GM18520 (cell line): ENCODE measurements at regions not wholly inside any gene's neighbourhood (a gene's known extent, or its start where the extent isn't known, plus 50 kb on each side); places are given as distances from the start of the nearest gene placed in this dataset.
"Not testable (repeated sequence)": the region's sequence is repeated elsewhere in the genome, so short reads cannot be mapped to it uniquely, and the experiment has no call there.

ENCODE experiments used
- ATAC-seq: cut with Tn5 transposase; IDR thresholded peaks from one replicate; pipeline ENCODE4 v1.9.1; 2021; ENCODE audit not compliant: unreplicated experiment

DNA sequence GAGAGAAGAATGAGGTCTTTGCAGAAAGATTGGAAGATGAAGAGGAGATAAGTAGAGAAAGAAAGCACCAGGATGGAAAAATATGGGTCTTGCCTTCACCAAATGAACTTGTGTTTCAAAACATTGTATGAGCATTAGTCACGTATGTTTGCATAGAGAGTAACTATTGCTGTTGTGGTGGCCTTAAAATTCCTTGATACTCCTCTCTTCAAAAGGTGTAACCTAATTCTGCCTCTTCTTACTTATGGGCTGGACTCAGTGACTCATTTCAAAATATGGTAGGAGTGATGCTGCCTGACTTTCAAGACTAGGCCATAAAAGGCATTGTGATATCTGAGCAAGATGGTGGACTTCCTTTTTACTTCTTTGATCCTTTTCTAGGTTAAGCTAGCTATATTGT, 228.7 kb upstream of the ZNF385D start:
- no peak for ATAC-seq

DNA sequence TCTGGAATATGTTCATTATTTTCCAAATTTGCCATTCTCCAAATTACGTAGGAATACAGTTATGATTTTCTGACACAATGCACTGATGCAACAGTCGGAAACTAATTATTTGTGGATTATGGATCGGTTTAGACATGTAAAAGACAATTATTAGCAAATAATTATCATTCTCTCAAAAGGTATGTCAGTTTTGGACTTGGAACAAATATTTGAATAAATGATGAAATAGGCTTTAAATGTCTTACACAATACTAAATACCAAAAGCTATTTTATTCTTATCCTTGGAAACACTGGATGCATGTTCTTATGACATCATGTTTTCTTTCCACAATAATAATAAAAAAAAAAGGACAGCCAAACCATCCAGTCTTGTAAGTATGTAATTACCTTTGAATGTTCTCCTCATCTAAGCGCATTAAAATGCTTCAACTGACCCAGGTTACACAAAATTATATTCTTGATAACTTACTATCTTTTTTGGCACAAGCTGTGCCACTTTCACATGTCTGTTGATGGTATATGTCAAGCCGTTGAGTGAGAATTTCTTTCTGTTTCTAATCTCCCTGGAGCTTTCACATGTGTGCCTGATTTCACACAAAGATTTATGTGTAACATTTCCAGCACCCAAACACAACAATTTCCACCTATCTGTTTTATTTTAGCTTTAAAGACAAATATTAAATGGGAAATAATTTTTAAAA, 238.5 kb upstream of the ZNF385D start:
- no peak for ATAC-seq

GRCh38 chr3:21991061-21991460, 240.1 kb upstream of the ZNF385D start:
- ATAC-seq = no peak

GRCh38 chr3:21995079-21995607, 244.1 kb upstream of the ZNF385D start:
- no peak for ATAC-seq

DNA sequence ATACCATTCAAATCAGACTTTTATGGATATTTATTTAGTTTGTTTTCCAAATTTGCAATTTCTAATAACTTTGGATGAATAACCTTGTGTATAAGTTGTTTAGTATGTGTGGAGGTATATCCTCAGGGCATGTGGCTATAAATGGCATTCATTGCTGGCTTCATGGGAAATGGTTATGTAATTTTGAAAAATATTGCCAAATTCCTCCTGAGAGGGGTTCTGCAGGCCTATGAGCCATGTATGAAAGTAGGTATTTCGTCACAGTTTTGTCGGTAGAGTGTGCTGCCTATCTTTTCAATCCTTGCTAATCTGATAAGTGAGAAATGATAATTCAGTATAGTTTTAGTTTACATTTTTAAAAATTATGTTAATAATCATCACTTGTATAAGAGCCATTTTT, 256.4 kb upstream of the ZNF385D start:
- no peak for ATAC-seq

- no peak for ATAC-seq
Observed at GRCh38 chr3:22010997-22011396, 260.0 kb upstream of the ZNF385D start.

DNA sequence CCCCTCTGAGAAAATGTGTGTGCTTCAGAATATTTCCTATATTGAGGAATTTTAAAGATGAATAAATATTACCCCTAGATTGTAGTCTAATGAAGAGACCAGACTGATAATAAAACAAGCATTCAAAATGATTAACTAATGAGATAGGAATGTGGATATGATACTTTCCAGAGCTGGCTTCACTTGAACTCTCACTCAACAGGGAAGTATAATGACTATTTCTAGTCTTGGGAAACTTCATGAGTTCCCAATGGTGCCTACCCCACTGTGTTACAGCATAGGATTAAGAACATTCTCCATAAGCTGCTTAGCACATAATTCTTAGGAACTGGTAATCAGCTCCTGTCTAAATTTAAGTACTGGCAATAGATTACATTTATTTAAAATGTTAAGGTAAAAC, 261.5 kb upstream of the ZNF385D start:
- ATAC-seq = no peak

DNA sequence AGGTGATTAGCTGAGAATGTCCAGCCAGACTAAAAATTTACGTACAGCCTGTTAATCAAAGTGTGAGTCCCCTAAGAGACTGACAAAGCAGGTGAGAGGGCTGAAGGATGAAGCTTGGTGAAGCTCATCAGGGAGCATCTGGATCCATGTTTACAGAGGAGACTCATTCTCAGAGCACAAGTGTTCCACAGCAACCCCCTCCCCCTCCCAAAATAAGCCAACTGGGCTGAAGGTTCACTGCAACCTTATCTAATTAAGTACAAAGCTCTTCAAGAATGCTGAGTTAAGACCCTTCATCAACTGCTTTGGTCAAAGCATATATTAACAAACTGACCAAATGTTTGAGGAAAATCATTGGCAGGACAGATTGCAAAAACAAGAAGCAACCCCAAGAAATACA, 262.6 kb upstream of the ZNF385D start:
- no peak for ATAC-seq

- ATAC-seq = no peak
Observed at GRCh38 chr3:22016197-22016596, 265.2 kb upstream of the ZNF385D start.

DNA sequence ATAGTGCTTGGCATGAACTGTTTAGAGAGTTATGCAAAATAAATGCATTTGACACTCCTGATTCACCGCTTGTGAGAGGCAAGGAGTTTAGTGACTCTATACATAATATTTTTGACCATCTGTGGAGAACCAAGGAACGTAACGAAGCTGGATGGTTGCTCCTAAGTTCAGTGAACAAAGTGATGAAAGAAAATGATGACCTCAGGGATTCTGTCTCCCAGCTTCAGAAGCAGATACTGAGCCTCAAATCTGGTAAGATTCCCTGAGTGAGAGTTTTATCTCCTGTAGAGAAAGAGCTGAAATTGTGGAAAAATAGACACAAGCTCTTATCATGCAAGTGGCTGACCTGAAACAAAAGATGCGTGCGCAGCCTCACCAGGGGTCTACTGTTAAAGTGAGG, 273.6 kb upstream of the ZNF385D start:
- not testable (repeated sequence) for ATAC-seq

DNA sequence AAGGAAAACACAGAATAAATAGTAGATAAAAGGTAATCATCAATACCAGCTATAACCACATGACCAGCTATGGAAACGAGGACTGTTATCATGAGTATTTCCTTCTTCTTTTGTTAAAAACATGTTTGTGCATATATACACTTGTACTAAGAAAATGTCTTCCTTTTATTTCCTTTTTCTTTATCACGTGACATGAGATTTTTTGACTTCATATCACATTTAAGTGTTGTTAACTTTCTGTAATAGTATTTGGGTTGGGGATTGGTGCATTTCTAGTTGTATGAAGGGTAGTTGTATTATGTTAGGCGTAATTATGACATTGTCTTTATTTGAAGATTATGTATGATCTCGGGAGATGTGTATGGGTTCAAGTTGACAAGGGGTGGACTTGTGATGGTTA, 278.5 kb upstream of the ZNF385D start:
- ATAC-seq = no peak

- no peak for ATAC-seq
Observed at GRCh38 chr3:22039161-22039560, 288.2 kb upstream of the ZNF385D start.

DNA sequence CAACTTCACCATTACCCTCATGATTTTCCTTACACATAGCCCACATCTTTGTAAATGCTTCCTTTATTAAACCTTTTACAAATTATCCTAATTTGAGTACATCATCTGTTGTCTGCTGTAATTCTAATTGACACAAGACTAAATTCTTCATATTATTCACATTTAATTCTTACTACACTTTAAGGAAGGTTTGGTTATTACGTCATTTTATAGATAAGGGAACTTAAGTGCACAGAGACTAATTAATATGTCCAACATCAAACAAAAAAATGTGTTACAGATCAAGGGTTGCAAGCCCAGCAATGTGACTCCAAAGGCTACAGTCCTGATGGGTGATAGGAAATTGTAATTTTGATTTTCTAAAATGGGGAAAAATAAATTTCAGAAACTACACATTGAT, 289.1 kb upstream of the ZNF385D start:
- ATAC-seq = no peak

GRCh38 chr3:22045882-22046281, 294.9 kb upstream of the ZNF385D start:
- no peak for ATAC-seq

- ATAC-seq = no peak
Observed at GRCh38 chr3:22063500-22063899, 312.5 kb upstream of the ZNF385D start.

- ATAC-seq = no peak
Observed at GRCh38 chr3:22068619-22069018, 317.6 kb upstream of the ZNF385D start.

DNA sequence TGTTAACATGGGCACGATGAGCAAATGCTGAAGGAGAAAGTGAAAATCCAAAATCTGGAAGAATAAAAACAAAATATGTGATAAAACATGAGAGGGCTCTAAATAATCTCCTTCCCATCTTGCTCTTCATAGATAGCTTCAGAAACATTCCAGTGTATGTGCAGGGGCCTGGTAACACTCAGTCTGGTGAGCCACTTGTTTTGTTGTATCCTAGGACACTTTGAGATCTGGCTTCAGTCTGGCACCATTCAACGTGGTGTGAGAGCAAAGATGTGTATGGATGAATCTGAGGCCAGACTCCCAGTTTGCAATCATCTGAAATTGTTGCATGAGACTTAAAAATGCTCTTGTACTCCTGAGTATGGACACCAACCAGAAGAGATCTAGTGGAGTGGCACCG, 337.2 kb upstream of the ZNF385D start:
- ATAC-seq = no peak

- peak; percentile 81 for ATAC-seq
Observed at GRCh38 chr3:22089284-22089683, 338.3 kb upstream of the ZNF385D start.

DNA sequence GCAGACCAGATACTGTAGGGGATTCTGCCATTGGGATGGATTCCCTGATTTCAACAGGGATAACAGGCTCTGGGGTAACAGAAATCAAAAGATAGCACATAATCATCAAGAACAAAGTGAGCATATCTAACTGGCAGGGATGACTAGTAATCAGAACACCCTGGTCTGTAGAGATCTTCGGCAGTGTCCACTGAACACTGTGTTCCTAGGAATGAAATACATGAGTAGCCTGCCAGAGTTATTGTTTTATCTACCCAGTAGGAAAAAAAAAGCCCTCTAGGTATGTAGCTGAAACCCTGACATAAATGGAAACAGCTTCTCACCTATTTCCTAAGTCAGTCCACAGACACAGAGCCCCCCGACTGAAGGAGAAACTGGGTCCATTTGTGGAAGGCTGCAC, 340.3 kb upstream of the ZNF385D start:
- ATAC-seq = no peak

- no peak for ATAC-seq
Observed at GRCh38 chr3:22098021-22098420, 347.0 kb upstream of the ZNF385D start.

DNA sequence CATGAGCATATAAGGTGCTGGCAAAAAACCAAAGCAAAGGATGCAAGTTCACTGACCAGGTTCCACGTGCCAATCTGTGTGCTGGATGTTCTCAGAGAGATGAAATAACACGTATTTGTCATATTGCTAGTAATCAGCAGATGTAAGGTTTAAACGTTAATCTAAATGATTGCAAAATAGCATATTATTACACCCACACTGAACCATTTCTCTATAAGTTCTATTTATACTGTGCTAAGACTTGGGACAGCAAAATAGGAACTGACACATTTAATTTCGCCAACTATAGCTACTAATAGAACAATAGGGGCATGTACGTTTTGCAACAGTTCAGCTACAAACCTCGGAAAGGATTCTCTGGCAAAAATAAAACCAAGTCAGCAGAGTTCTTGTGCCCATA, 350.3 kb upstream of the ZNF385D start:
- no peak for ATAC-seq

- no peak for ATAC-seq
Observed at GRCh38 chr3:22101811-22102210, 350.8 kb upstream of the ZNF385D start.

DNA sequence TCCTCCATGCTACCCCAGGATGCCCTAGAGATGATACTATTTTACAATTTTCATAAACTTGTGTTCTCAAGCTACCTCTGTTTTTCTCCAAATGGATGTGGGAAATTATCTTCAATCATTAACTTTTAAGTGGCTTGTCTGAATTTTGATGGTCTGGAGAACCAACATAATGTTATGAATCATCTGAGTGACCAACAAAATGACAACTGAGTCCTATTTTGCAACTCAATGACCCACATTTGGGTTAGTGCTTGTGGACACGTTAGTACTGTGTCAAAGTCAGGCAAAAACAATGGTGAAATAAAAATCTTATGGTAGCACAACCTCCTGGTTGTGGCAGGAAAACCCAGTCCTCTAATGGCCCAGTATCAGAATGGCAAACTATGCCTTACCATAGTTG, 352.4 kb upstream of the ZNF385D start:
- ATAC-seq = no peak
